ENCODE measurements at regions not wholly inside any gene's neighbourhood (a gene's known extent, or its start where the extent isn't known, plus 50 kb on each side); places are given as distances from the start of the nearest gene placed in this dataset.

DNA sequence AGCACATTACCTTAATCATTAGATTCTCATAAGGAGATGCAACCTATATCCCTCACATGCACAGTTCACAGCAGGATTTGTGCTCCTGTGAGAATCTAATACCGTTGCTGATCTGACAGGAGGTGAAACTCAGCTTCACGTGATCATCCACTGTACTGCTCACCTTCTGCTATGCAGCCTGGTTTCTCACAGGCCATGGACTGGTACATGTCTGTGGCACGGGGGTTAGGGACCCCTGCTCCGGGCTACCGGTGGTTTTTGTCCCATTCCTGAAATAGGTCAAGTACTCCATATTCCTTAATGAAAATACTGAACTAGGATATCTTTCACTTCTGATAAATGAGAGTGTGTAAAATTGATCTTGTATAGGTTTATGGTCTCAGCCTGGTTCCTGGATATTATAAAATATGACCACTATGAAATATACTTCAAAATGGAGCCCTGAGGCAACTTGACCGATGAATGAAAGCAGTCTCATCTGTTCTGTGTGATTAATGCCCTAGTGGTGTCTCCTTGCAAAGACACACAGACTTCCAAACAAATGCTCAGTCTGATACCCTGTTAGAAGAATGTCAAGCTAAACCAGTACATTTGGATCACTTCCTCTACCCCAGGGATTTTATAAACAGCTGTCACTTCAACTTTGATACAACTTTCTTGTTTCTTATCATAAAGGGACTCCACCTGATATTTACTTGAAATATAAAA is 492.9 kb upstream of the ANO3 start:
- TF ChIP-seq POLR2A (IDR thresholded peaks at IDR 0.05): no peak
- TF ChIP-seq, protein P1, sequence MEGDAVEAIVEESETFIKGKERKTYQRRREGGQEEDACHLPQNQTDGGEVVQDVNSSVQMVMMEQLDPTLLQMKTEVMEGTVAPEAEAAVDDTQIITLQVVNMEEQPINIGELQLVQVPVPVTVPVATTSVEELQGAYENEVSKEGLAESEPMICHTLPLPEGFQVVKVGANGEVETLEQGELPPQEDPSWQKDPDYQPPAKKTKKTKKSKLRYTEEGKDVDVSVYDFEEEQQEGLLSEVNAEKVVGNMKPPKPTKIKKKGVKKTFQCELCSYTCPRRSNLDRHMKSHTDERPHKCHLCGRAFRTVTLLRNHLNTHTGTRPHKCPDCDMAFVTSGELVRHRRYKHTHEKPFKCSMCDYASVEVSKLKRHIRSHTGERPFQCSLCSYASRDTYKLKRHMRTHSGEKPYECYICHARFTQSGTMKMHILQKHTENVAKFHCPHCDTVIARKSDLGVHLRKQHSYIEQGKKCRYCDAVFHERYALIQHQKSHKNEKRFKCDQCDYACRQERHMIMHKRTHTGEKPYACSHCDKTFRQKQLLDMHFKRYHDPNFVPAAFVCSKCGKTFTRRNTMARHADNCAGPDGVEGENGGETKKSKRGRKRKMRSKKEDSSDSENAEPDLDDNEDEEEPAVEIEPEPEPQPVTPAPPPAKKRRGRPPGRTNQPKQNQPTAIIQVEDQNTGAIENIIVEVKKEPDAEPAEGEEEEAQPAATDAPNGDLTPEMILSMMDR (IDR thresholded peaks at IDR 0.05): no peak

All from upper lobe of left lung (tissue), 4 donors.